HUES6 (cell line): ENCODE measurements at regions not wholly inside any gene's neighbourhood (a gene's known extent, or its start where the extent isn't known, plus 50 kb on each side); places are given as distances from the start of the nearest gene placed in this dataset.

ENCODE experiments used
- H3K27ac ChIP-seq: 2 replicates; pipeline ENCODE4 v1.7.0; 2013; ENCODE audit warnings: low read depth, mild to moderate bottlenecking, low read length, inconsistent platforms
- H3K27me3 ChIP-seq: 2 replicates; pipeline ENCODE4 v1.6.1; 2013; ENCODE audit warnings: low read length; ENCODE audit not compliant: control insufficient read depth, insufficient read depth
- H3K36me3 ChIP-seq: 2 replicates; pipeline ENCODE4 v1.6.1; 2013; ENCODE audit warnings: low read length; ENCODE audit not compliant: control insufficient read depth, insufficient read depth
- H3K4me1 ChIP-seq: 2 replicates; pipeline ENCODE4 v1.6.1; 2013; ENCODE audit warnings: low read length; ENCODE audit not compliant: control insufficient read depth, insufficient read depth
- H3K4me3 ChIP-seq: 2 replicates; pipeline ENCODE4 v1.5.1; 2013; ENCODE audit warnings: low read depth, low read length
- H3K9ac ChIP-seq: one replicate; pipeline ENCODE4 v1.6.1; 2013; ENCODE audit warnings: mild to moderate bottlenecking, low read length
- H3K9me3 ChIP-seq: 2 replicates; pipeline ENCODE4 v1.6.1; 2013; ENCODE audit warnings: low read depth, low read length; ENCODE audit not compliant: control insufficient read depth, insufficient read depth

GRCh38 chr4:162364651-162365050 is 200.9 kb upstream of the FSTL5 start:
- no peak overlapping the region for H3K27ac ChIP-seq

GRCh38 chr4:162360369-162361149 is 196.8 kb upstream of the FSTL5 start:
- Histone ChIP-seq H3K9me3 (no peaks in the 10 kb centered on the region), H3K36me3 (no peaks in the 10 kb centered on the region), H3K4me1 (peaks cover 3% of the 10 kb centered on the region; the same call in 1 of the 2 replicates), H3K27ac (no peak overlapping the region), H3K4me3 (no peak overlapping the region), H3K27me3 (no peaks in the 10 kb centered on the region), H3K9ac (no peak overlapping the region)

More at GRCh38 chr4:162364651-162365050, 200.9 kb upstream of the FSTL5 start:
- peaks cover 3% of the 10 kb centered on the region; the same call in 1 of the 2 replicates for H3K4me1 ChIP-seq
- no peaks in the 10 kb centered on the region for H3K9me3 ChIP-seq
- H3K9ac ChIP-seq = no peak overlapping the region
- H3K27me3 ChIP-seq = no peaks in the 10 kb centered on the region
- no peaks in the 10 kb centered on the region for H3K36me3 ChIP-seq
- no peak overlapping the region for H3K4me3 ChIP-seq

DNA sequence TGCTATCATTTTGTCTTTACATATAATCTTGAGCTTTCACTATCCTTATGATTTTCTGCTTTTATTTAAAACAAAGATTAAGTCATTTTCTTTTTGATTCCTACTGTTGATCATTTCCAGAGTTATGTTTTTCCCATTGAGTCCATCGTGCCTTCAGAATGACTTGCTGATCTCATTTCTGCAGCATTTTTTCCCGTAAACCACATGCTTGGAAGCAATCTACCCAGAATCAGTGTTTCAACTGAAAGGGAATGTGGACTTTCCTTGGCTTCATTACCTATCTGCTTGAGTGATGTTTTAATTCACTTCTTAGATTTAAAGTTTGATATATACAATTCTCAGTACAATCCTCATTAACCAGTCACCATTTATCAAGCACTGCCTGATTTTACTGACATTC is 192.4 kb upstream of the FSTL5 start:
- Histone ChIP-seq H3K4me3 (no peak overlapping the region), H3K36me3 (no peaks in the 10 kb centered on the region), H3K4me1 (no peaks in the 10 kb centered on the region), H3K9ac (no peak overlapping the region), H3K27ac (no peak overlapping the region), H3K9me3 (no peaks in the 10 kb centered on the region), H3K27me3 (no peaks in the 10 kb centered on the region)

- Histone ChIP-seq H3K9me3 (no peaks in the 10 kb centered on the region), H3K4me3 (no peak overlapping the region), H3K9ac (no peak overlapping the region), H3K27ac (no peak overlapping the region), H3K36me3 (no peaks in the 10 kb centered on the region), H3K4me1 (no peaks in the 10 kb centered on the region), H3K27me3 (no peaks in the 10 kb centered on the region)
Measured at GRCh38 chr4:162352580-162353107, 188.8 kb upstream of the FSTL5 start.

DNA sequence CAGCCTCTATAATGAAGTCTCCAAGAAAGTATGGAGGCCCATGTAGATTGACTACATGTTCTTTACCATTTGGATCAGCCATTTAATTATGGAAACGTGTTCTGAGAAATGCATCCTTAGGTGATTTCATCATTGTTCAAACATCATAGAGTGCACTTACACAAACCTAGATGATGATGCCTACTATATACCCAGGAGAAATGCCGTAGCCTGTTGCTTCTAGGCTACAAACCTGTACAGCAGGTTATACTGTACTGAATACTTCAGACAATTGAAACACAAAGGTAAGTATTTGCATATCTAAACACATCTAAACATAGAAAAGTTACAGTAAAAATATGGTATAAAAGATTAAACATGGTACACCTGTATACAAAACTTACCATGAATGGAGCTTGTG is 186.5 kb upstream of the FSTL5 start:
- no peaks in the 10 kb centered on the region for H3K4me1 ChIP-seq
- no peaks in the 10 kb centered on the region for H3K36me3 ChIP-seq
- H3K27ac ChIP-seq = no peak overlapping the region
- no peak overlapping the region for H3K4me3 ChIP-seq
- no peaks in the 10 kb centered on the region for H3K27me3 ChIP-seq
- no peaks in the 10 kb centered on the region for H3K9me3 ChIP-seq
- no peak overlapping the region for H3K9ac ChIP-seq

GRCh38 chr4:162349395-162349794 is 185.6 kb upstream of the FSTL5 start:
- Histone ChIP-seq H3K9me3 (no peaks in the 10 kb centered on the region), H3K9ac (no peak overlapping the region), H3K4me1 (no peaks in the 10 kb centered on the region), H3K4me3 (no peak overlapping the region), H3K36me3 (no peaks in the 10 kb centered on the region), H3K27ac (no peak overlapping the region), H3K27me3 (no peaks in the 10 kb centered on the region)

DNA sequence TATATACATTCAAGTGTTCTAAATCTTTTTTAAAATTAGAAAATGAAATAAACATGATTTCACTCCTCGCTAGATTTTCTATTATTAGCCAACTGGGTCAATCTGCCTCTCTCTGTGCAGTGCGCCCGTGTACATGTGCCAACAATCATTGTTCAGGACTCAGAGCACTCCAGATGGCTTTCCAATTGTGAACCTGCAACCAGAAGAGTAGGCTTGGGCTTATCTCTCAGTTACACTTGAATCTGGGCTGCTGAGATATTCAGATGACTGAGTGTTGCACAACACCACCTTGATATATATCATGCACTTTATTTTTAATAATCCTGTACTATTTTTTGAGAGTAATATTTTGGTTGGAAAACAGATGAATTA is 184.0 kb upstream of the FSTL5 start:
- Histone ChIP-seq H3K27ac (no peak overlapping the region), H3K4me3 (no peak overlapping the region), H3K9ac (no peak overlapping the region)

GRCh38 chr4:162347156-162347841 is 183.5 kb upstream of the FSTL5 start:
- H3K27me3 ChIP-seq = no peaks in the 10 kb centered on the region
- no peak overlapping the region for H3K4me3 ChIP-seq
- no peak overlapping the region for H3K27ac ChIP-seq
- no peaks in the 10 kb centered on the region for H3K9me3 ChIP-seq
- H3K4me1 ChIP-seq = no peaks in the 10 kb centered on the region
- H3K9ac ChIP-seq = no peak overlapping the region
- H3K36me3 ChIP-seq = no peaks in the 10 kb centered on the region

More for the DNA sequence above, 184.0 kb upstream of the FSTL5 start:
- Histone ChIP-seq H3K4me1 (no peaks in the 10 kb centered on the region), H3K9me3 (no peaks in the 10 kb centered on the region), H3K36me3 (no peaks in the 10 kb centered on the region), H3K27me3 (no peaks in the 10 kb centered on the region)

GRCh38 chr4:162343967-162344366 is 180.2 kb upstream of the FSTL5 start:
- Histone ChIP-seq H3K27me3 (no peaks in the 10 kb centered on the region), H3K27ac (no peak overlapping the region), H3K9me3 (no peaks in the 10 kb centered on the region), H3K4me1 (no peaks in the 10 kb centered on the region), H3K4me3 (no peak overlapping the region), H3K9ac (no peak overlapping the region), H3K36me3 (no peaks in the 10 kb centered on the region)

GRCh38 chr4:162341533-162341932 is 177.7 kb upstream of the FSTL5 start:
- no peaks in the 10 kb centered on the region for H3K36me3 ChIP-seq
- H3K4me1 ChIP-seq = no peaks in the 10 kb centered on the region
- no peaks in the 10 kb centered on the region for H3K27me3 ChIP-seq
- peaks cover 2% of the 10 kb centered on the region; the same call in 1 of the 2 replicates for H3K9me3 ChIP-seq
- no peak overlapping the region for H3K4me3 ChIP-seq
- no peak overlapping the region for H3K9ac ChIP-seq
- no peak overlapping the region for H3K27ac ChIP-seq

DNA sequence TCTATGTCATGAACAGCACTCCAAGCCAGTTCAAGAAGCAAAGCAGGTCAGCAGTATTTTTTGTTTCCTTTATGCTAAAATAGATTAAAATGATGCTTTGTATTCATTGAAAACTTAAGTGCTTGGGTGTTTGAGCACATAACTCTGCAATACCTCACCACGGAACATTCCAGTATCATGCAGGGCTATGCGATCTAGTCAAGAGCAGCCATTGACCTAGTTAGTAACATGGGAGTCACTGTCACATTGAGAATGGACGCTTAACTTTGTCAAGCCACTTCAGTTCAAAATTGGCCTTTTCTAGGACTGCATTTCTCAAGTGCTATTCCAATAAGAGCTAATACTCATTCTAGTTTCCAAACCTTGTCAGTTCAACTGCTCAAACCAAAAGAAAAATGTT is 160.1 kb upstream of the FSTL5 start:
- no peaks in the 10 kb centered on the region for H3K4me1 ChIP-seq
- no peaks in the 10 kb centered on the region for H3K27me3 ChIP-seq
- H3K36me3 ChIP-seq = no peaks in the 10 kb centered on the region
- no peak overlapping the region for H3K27ac ChIP-seq
- H3K9me3 ChIP-seq = no peaks in the 10 kb centered on the region
- H3K4me3 ChIP-seq = no peak overlapping the region
- no peak overlapping the region for H3K9ac ChIP-seq
